Mammary epithelial cell (primary cell): ENCODE measurements at regions not wholly inside any gene's neighbourhood (a gene's known extent, or its start where the extent isn't known, plus 50 kb on each side); places are given as distances from the start of the nearest gene placed in this dataset.

Experiments used
- EZH2 ChIP-seq: IDR thresholded peaks from 2 replicates; pipeline ENCODE4 v1.6.1; 2012; ENCODE audit warnings: low read length, inconsistent platforms, borderline replicate concordance
- TF ChIP-seq, protein P1 (sequence below), 2 donors: IDR thresholded peaks in 1 of 2; conservative IDR thresholded peaks in 1 of 2; 2 replicates each; pipeline ENCODE4 v1.5.1; 2011 to 2012; ENCODE audit warnings: inconsistent platforms in 2 of 2, low read length in 2 of 2, mild to moderate bottlenecking in 2 of 2, control low read depth in 1 of 2, low read depth in 1 of 2; ENCODE audit not compliant: insufficient read depth in 1 of 2; ENCODE audit errors: extremely low read depth in 1 of 2

DNA sequence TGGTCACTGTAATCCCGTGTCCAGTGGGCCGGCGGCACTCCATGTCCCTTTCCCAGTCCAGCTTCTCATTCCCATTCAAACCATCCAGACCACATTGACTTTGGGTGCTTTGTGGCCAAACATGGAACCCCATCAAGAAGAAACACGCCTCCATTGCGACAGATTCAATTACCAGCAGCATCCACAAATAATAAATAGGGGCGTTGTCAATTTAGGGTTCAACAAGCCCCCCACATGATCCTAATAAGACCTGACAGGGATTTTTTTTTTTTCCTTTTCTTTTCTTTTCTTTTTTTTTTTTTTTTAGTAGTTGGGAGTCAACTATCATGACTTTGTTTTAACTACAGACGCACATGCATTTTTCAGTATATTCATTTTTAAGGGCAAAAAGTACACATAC, 149.4 kb downstream of the DICER1 start:
- TF ChIP-seq, protein P1, sequence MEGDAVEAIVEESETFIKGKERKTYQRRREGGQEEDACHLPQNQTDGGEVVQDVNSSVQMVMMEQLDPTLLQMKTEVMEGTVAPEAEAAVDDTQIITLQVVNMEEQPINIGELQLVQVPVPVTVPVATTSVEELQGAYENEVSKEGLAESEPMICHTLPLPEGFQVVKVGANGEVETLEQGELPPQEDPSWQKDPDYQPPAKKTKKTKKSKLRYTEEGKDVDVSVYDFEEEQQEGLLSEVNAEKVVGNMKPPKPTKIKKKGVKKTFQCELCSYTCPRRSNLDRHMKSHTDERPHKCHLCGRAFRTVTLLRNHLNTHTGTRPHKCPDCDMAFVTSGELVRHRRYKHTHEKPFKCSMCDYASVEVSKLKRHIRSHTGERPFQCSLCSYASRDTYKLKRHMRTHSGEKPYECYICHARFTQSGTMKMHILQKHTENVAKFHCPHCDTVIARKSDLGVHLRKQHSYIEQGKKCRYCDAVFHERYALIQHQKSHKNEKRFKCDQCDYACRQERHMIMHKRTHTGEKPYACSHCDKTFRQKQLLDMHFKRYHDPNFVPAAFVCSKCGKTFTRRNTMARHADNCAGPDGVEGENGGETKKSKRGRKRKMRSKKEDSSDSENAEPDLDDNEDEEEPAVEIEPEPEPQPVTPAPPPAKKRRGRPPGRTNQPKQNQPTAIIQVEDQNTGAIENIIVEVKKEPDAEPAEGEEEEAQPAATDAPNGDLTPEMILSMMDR (conservative IDR thresholded peaks at IDR 0.05 in 1 of 2, IDR thresholded peaks at IDR 0.05 in 1 of 2; ENCODE audit: extremely low read depth in 1 of 2, insufficient read depth in 1 of 2, low read depth in 1 of 2, low read length in 2 of 2), result no peak
- TF ChIP-seq EZH2, result no peak
